Liver (tissue), 8 donors: ENCODE measurements at regions not wholly inside any gene's neighbourhood (a gene's known extent, or its start where the extent isn't known, plus 50 kb on each side); places are given as distances from the start of the nearest gene placed in this dataset.
"Not testable (repeated sequence)": the region's sequence is repeated elsewhere in the genome, so short reads cannot be mapped to it uniquely, and the experiment has no call there.

Experiments
- DNase-seq: peaks from one replicate; pipeline ENCODE4 v3.0.0-alpha.2; 2017; ENCODE audit warnings: low spot score
- H3K27ac ChIP-seq, 2 donors: one replicate each; pipeline ENCODE4 v1.7.0; 2013; ENCODE audit warnings: inconsistent platforms in 2 of 2, low read length in 2 of 2, control low read depth in 1 of 2, low read depth in 1 of 2, mild to moderate bottlenecking in 1 of 2
- H3K27me3 ChIP-seq, 4 donors: one replicate each; pipeline versions ENCODE4 v1.6.1 to v1.7.0; 2013; ENCODE audit warnings: low read length in 3 of 4, inconsistent platforms in 1 of 4, mild to moderate bottlenecking in 1 of 4, moderate library complexity in 1 of 4; ENCODE audit not compliant: control insufficient read depth in 4 of 4, insufficient read depth in 4 of 4
- H3K36me3 ChIP-seq, 4 donors: one replicate each; pipeline versions ENCODE4 v1.6.1 to v1.7.0; 2013; ENCODE audit warnings: low read length in 3 of 4, mild to moderate bottlenecking in 3 of 4, low read depth in 1 of 4, moderate library complexity in 1 of 4; ENCODE audit not compliant: control insufficient read depth in 4 of 4, insufficient read depth in 3 of 4
- H3K4me1 ChIP-seq, 4 donors: one replicate each; pipeline versions ENCODE4 v1.6.1 to v1.7.0; 2013; ENCODE audit warnings: low read length in 3 of 4, mild to moderate bottlenecking in 3 of 4, moderate library complexity in 1 of 4; ENCODE audit not compliant: control insufficient read depth in 4 of 4, insufficient read depth in 4 of 4
- H3K4me3 ChIP-seq, 3 donors: one replicate each; pipeline versions ENCODE4 v1.6.1 to v1.7.0; 2013; ENCODE audit warnings: low read length in 3 of 3, control low read depth in 1 of 3, low read depth in 1 of 3, mild to moderate bottlenecking in 1 of 3
- H3K9ac ChIP-seq, 2 donors: one replicate each; pipeline ENCODE4 v1.7.0; 2013; ENCODE audit warnings: low read length in 2 of 2, mild to moderate bottlenecking in 2 of 2, moderate library complexity in 2 of 2, control low read depth in 1 of 2, low read depth in 1 of 2
- H3K9me3 ChIP-seq, 4 donors: one replicate each; pipeline versions ENCODE4 v1.6.1 to v1.7.0; 2013; ENCODE audit warnings: low read length in 3 of 4; ENCODE audit not compliant: control insufficient read depth in 4 of 4
- EGR1 ChIP-seq, 2 donors: IDR thresholded peaks; 2 replicates each; pipeline ENCODE4 v1.6.1; 2016 to 2018; ENCODE audit warnings: antibody characterized with exemption in 2 of 2, low read depth in 2 of 2
- FOXA2 ChIP-seq: IDR thresholded peaks from 2 replicates; pipeline ENCODE4 v1.6.1; 2016; ENCODE audit warnings: antibody characterized with exemption
- GABPA ChIP-seq, 2 donors: IDR thresholded peaks in 1 of 2; conservative IDR thresholded peaks in 1 of 2; 2 replicates each; pipeline ENCODE4 v1.6.1; 2016; ENCODE audit warnings: antibody characterized with exemption in 2 of 2, mild to moderate bottlenecking in 1 of 2, moderate library complexity in 1 of 2
- HNF4A ChIP-seq, 2 donors: conservative IDR thresholded peaks; 2 replicates each; pipeline ENCODE4 v1.6.1; 2016; ENCODE audit warnings: antibody characterized with exemption in 2 of 2, mild to moderate bottlenecking in 2 of 2
- HNF4G ChIP-seq: IDR thresholded peaks from 2 replicates; pipeline ENCODE4 v1.6.1; 2016; ENCODE audit warnings: antibody characterized with exemption
- NR2F2 ChIP-seq: IDR thresholded peaks from 2 replicates; pipeline ENCODE4 v1.6.1; 2016; ENCODE audit warnings: antibody characterized with exemption
- RAD21 ChIP-seq, 2 donors: IDR thresholded peaks; 2 replicates each; pipeline ENCODE4 v1.6.1; 2016; ENCODE audit warnings: antibody characterized with exemption in 2 of 2, mild to moderate bottlenecking in 2 of 2
- RXRA ChIP-seq, 2 donors: IDR thresholded peaks; 2 replicates each; pipeline ENCODE4 v1.6.1; 2017 to 2018; ENCODE audit warnings: antibody characterized with exemption in 2 of 2, mild to moderate bottlenecking in 1 of 2
- SP1 ChIP-seq: IDR thresholded peaks from 2 replicates; pipeline ENCODE4 v1.6.1; 2018; ENCODE audit warnings: antibody characterized with exemption, mild to moderate bottlenecking
- TAF1 ChIP-seq: conservative IDR thresholded peaks from 2 replicates; pipeline ENCODE4 v1.6.1; 2016; ENCODE audit warnings: antibody characterized with exemption, mild to moderate bottlenecking
- YY1 ChIP-seq: IDR thresholded peaks from 2 replicates; pipeline ENCODE4 v1.6.1; 2016; ENCODE audit warnings: antibody characterized with exemption, mild to moderate bottlenecking
- WGBS: extraction: QIAGEN DNeasy Blood & Tissue Kit; methylation state at CpG from one replicate; pipeline ENCODE4 v1.1.7; 2013; 5-methylcytosine and 5-hydroxymethylcytosine counted together
- TF ChIP-seq, protein P1 (sequence below): IDR thresholded peaks from 2 replicates; pipeline ENCODE4 v1.6.1; 2016; ENCODE audit warnings: antibody characterized with exemption
- TF ChIP-seq, protein P2 (sequence below): fragments of 150-350 bp; IDR thresholded peaks from 2 replicates; pipeline ENCODE4 v1.5.1; 2017; ENCODE audit warnings: improper control_type of control experiment, low read depth, low read length; ENCODE audit not compliant: missing input control
- TF ChIP-seq, protein P3 (sequence below): IDR thresholded peaks from 2 replicates; pipeline ENCODE4 v1.6.1; 2016; ENCODE audit warnings: antibody characterized with exemption
- TF ChIP-seq, protein P4 (sequence below): IDR thresholded peaks from 2 replicates; pipeline ENCODE4 v1.6.1; 2016; ENCODE audit warnings: antibody characterized with exemption
- donor health status: healthy.
- donor health status: healthy.
- donor health status: healthy.
- donor health status: healthy.
- donor health status: healthy.

DNA sequence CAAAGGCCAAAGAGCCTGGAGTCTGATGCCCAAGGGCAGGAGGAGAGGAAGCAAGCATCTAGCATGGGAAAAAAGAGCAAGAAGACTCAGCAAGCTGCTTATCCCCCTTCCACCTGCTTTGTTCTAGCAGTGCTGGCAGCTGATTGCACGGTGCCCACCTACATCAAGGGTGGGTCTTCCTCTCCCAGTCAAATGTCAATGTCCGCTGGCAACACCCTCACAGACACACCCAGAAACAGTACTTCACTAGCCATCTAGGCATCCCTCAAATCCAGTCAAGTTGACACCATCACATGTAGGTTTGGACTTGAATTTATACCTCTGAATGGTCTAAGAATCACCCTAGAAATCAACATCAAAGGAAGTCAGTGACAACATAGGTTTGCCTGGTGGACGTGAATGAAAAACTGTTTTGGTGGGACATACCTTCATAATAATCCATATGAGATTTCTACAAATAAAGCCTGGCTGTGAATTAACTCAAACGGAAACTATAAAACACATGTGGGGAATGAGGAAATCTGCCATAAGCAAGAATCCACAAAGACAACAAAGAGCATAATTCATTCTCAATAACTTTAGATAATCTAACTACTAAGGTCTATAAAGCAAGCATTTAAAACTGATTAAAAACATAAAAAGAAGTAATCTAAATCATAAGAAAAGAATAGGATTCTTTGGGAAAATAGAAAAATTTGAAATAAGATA lies 185.8 kb upstream of the JADE1 start:
- 87% methylated on average over 4 of the region's 4 CpGs for WGBS
- no peak for DNase-seq
- Histone ChIP-seq H3K9ac (no peak overlapping the region), H3K27me3 (no peaks in the 10 kb centered on the region), H3K4me3 (no peak overlapping the region), H3K9me3 (no peaks in the 10 kb centered on the region), H3K36me3 (no peaks in the 10 kb centered on the region), H3K27ac (no peak overlapping the region), H3K4me1 (no peaks in the 10 kb centered on the region)
- no peak for TF ChIP-seq HNF4A (conservative IDR thresholded peaks at IDR 0.05)
- TF ChIP-seq, protein P1, sequence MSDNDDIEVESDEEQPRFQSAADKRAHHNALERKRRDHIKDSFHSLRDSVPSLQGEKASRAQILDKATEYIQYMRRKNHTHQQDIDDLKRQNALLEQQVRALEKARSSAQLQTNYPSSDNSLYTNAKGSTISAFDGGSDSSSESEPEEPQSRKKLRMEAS = no peak
- TF ChIP-seq YY1 = no peak
- no peak for TF ChIP-seq GABPA (IDR thresholded peaks at IDR 0.05 in 1 of 2, conservative IDR thresholded peaks at IDR 0.05 in 1 of 2)
- no peak for TF ChIP-seq FOXA2
- TF ChIP-seq RXRA (IDR thresholded peaks at IDR 0.05) = no peak
- TF ChIP-seq, protein P2, sequence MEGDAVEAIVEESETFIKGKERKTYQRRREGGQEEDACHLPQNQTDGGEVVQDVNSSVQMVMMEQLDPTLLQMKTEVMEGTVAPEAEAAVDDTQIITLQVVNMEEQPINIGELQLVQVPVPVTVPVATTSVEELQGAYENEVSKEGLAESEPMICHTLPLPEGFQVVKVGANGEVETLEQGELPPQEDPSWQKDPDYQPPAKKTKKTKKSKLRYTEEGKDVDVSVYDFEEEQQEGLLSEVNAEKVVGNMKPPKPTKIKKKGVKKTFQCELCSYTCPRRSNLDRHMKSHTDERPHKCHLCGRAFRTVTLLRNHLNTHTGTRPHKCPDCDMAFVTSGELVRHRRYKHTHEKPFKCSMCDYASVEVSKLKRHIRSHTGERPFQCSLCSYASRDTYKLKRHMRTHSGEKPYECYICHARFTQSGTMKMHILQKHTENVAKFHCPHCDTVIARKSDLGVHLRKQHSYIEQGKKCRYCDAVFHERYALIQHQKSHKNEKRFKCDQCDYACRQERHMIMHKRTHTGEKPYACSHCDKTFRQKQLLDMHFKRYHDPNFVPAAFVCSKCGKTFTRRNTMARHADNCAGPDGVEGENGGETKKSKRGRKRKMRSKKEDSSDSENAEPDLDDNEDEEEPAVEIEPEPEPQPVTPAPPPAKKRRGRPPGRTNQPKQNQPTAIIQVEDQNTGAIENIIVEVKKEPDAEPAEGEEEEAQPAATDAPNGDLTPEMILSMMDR = no peak
- no peak for TF ChIP-seq RAD21 (IDR thresholded peaks at IDR 0.05)
- no peak for TF ChIP-seq NR2F2
- TF ChIP-seq HNF4G = no peak
- TF ChIP-seq SP1 = no peak
- no peak for TF ChIP-seq EGR1 (IDR thresholded peaks at IDR 0.05; ENCODE audit: low read depth in 2 of 2)
- TF ChIP-seq, protein P3, sequence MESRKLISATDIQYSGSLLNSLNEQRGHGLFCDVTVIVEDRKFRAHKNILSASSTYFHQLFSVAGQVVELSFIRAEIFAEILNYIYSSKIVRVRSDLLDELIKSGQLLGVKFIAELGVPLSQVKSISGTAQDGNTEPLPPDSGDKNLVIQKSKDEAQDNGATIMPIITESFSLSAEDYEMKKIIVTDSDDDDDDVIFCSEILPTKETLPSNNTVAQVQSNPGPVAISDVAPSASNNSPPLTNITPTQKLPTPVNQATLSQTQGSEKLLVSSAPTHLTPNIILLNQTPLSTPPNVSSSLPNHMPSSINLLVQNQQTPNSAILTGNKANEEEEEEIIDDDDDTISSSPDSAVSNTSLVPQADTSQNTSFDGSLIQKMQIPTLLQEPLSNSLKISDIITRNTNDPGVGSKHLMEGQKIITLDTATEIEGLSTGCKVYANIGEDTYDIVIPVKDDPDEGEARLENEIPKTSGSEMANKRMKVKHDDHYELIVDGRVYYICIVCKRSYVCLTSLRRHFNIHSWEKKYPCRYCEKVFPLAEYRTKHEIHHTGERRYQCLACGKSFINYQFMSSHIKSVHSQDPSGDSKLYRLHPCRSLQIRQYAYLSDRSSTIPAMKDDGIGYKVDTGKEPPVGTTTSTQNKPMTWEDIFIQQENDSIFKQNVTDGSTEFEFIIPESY = no peak
- TF ChIP-seq, protein P4, sequence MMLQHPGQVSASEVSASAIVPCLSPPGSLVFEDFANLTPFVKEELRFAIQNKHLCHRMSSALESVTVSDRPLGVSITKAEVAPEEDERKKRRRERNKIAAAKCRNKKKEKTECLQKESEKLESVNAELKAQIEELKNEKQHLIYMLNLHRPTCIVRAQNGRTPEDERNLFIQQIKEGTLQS = no peak
- no peak for TF ChIP-seq TAF1

DNA sequence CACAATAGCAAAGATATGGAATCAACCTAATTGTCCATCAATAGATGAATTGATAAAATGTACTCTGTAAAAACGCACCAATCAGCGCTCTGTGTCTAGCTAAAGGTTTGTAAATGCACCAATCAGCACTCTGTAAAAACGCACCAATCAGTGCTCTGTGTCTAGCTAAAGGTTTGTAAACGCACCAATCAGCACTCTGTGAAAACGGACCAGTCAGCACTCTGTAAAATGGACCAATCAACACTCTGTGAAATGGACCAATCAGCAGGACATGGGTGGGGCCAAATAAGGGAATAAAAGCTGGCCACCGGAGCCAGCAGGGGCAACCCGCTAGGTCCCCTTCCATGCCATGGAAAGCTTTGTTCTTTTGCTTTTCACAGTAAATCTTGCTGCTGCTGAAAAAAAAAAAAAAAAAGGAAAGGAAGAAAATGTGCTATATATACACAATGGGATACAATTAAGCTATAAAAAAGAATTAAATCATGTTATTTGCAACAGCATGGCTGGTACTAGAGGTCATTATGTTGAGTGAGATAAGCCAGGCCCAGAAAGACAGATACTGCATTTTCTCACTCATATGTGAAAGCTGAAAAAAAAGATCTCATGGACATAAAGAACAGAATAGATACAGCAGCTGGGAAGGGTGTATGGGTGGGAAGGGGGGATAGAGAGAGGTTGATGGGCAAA lies 189.1 kb upstream of the JADE1 start:
- not testable (repeated sequence) for H3K27ac ChIP-seq, DNase-seq, H3K4me3 ChIP-seq, H3K4me1 ChIP-seq, H3K9ac ChIP-seq, H3K27me3 ChIP-seq, H3K9me3 ChIP-seq, H3K36me3 ChIP-seq
- 71% methylated on average over 7 of the region's 7 CpGs for WGBS
